Neural cell (in vitro differentiated cells): ENCODE measurements at regions not wholly inside any gene's neighbourhood (a gene's known extent, or its start where the extent isn't known, plus 50 kb on each side); places are given as distances from the start of the nearest gene placed in this dataset.

Source experiments
- EP300 ChIP-seq: fragments of 450-650 bp; conservative IDR thresholded peaks from 2 replicates; pipeline ENCODE4 v1.6.1; 2014; ENCODE audit warnings: antibody characterized with exemption, mild to moderate bottlenecking, moderate library complexity; ENCODE audit not compliant: poor library complexity, severe bottlenecking
- MXI1 ChIP-seq: fragments of 450-650 bp; conservative IDR thresholded peaks from 2 replicates; pipeline ENCODE4 v1.6.1; 2014; ENCODE audit warnings: antibody characterized with exemption, mild to moderate bottlenecking; ENCODE audit not compliant: poor library complexity, severe bottlenecking
- POLR2AphosphoS5 ChIP-seq: IDR thresholded peaks from 2 replicates; pipeline ENCODE4 v1.6.1; 2012
- TAF1 ChIP-seq: IDR thresholded peaks from 2 replicates; pipeline ENCODE4 v1.6.1; 2012; ENCODE audit warnings: low read depth
- TF ChIP-seq, protein P1 (sequence below): fragments of 450-650 bp; IDR thresholded peaks from 2 replicates; pipeline ENCODE4 v1.5.1; 2014; ENCODE audit warnings: antibody characterized with exemption, mild to moderate bottlenecking, moderate library complexity; ENCODE audit not compliant: poor library complexity, severe bottlenecking

DNA sequence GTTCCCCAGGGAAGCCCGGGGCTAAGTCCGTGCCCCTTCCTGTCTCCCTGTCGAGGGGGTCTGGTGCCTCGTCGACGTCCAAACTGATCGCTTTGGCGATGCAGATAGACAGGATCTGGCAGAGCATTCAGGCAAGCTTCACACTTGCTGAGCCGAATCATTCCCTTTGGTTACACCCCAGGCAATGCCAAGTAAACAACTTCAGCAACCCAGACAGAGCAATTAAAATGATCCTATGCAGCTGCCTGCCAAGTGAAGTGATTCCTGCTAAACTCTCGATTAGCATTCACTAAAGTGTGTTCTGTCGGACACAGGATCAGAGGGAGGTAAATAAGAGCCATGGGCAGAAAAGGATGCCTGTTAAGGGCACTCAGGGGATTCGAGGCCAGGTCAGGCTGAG is 108.2 kb upstream of the RAB12 start:
- TF ChIP-seq POLR2AphosphoS5 (no peak), MXI1 (no peak), EP300 (no peak), TAF1 (no peak)
- TF ChIP-seq, protein P1, sequence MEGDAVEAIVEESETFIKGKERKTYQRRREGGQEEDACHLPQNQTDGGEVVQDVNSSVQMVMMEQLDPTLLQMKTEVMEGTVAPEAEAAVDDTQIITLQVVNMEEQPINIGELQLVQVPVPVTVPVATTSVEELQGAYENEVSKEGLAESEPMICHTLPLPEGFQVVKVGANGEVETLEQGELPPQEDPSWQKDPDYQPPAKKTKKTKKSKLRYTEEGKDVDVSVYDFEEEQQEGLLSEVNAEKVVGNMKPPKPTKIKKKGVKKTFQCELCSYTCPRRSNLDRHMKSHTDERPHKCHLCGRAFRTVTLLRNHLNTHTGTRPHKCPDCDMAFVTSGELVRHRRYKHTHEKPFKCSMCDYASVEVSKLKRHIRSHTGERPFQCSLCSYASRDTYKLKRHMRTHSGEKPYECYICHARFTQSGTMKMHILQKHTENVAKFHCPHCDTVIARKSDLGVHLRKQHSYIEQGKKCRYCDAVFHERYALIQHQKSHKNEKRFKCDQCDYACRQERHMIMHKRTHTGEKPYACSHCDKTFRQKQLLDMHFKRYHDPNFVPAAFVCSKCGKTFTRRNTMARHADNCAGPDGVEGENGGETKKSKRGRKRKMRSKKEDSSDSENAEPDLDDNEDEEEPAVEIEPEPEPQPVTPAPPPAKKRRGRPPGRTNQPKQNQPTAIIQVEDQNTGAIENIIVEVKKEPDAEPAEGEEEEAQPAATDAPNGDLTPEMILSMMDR, result no peak
